Inflammatory macrophage treated with lipopolysaccharide for 4 hours (primary cell): ENCODE measurements at regions not wholly inside any gene's neighbourhood (a gene's known extent, or its start where the extent isn't known, plus 50 kb on each side); places are given as distances from the start of the nearest gene placed in this dataset.

Experiments
- DNase-seq: peaks from one replicate; pipeline ENCODE4 v3.0.0-alpha.2; 2020

- peak; percentile 90 for DNase-seq
Observed at GRCh38 chr6:105810105-105810921, 275.8 kb upstream of the PRDM1 start.

DNA sequence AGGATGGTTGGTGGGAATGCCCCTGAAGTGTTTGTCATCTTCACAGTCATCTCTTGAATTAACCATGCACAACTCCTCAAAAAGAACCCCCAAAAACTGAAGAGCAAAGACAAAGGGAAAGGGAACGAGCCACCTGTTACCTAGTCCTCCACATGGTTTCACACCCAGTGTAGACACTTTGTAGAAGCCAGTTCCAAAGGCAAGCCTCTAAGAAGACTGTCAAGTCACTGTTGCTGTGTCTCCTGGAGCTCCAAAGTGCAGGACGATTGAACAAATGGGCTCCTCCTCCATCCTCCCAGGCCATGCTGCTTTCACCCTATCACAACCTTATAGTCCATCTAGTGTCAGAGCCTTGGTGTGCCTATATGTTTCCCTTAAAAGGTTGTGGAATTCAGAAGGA lies 277.6 kb upstream of the PRDM1 start:
- no peak for DNase-seq

- no peak for DNase-seq
Observed at GRCh38 chr6:105807905-105808304, 278.2 kb upstream of the PRDM1 start.

DNA sequence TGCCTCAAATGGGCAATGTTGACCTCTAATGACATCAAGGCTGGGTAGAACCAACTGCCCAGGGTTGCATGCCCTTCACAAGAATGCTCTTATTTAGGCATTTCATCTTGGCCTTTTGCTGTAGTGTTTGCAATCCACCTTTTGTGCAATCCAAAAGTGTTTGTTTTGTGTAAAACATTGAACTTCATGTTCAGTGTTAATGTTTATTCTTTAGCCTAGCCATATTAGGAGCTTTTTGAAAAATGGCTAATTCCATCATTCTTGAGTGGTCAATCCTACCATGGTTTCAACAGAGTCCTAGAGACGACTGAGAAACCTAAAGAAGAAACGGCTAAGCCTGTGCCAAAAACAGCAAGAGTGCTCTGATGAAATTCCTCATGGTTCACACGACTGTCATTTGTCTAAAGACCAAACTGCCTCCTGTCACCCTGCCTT lies 279.6 kb upstream of the PRDM1 start:
- no peak for DNase-seq

DNA sequence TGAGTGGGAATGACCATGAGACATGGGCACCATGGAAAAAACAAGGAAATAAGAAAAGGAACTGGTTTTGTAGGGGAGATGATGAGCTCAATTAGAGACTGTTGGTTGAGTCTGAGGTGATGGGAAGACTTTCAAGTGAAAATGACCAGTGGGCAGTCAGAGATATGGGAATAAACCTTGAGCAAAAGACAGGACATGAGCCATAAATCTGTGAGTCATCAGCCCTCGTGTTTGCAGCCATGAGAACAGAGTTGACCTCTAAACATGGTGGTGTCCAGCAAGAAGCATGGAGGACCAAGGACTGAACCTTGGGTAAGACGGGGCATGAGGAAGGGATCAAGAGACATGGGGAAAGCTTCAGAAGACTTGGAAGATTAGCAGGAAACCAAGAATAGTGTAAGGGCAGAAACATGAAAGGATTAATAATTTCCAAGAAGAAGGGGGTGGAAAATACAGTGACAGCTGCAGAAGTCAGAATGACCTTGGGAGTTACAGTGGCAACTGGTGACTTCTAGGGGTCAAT lies 280.6 kb upstream of the PRDM1 start:
- DNase-seq, result peak; percentile 92

DNA sequence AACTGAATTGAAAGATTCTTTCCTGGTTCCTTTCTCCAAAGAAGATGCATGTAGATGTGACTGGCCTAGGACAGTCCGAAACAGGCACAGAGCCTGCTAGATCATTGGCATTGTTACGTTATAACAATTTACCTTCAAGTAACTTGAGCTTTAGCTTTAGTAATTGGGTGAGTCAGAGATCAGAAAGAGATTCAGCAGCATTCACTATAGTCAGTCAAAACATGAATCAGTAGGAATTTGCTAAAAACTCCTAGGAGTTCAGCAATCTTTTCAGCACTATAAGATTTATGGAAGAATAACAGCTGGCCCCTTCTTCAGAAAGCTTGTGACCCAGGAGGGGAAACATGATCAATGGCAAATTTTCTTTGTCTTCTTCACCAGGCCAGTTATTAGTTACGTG lies 281.7 kb upstream of the PRDM1 start:
- no peak for DNase-seq

GRCh38 chr6:105804000-105804399 lies 282.1 kb upstream of the PRDM1 start:
- no peak for DNase-seq

DNA sequence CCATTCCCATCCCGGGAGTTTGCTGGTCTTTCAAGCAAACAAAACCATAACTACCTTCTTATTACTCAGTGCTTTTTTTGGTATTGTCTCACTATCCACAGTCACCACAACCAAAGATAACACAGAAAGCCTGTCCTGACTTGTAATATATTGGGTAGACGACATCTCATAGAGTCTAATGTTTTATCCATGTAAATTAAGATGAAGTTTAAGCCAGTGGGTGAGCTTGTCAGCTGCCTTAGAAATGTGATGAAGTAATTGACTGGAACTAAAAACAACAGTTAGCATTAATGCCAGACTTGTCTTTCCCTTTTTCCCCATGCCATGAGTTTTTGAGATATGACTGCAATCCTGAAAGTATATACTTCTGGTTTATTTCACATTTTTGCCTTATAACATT lies 282.7 kb upstream of the PRDM1 start:
- DNase-seq, result peak; percentile 62

DNA sequence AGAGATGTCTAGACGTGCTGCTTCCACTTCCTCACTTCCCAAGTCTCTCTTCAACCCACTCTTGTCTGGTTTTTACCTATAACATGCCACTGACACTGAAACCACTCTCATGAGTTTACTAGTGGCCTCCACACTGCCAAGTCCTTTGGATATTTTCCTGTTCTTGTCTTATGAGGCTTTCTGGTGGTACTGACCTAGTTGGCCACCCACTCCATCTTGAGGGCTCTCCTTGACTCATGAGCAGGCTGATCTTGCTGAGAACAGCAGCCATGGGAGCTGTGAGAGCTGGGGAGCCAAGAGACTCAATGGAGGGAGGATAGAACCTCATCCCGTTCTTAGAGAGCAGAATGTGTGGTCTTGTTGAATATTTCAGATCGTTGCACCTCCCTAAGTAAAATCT lies 283.4 kb upstream of the PRDM1 start:
- DNase-seq, result peak; percentile 66

DNA sequence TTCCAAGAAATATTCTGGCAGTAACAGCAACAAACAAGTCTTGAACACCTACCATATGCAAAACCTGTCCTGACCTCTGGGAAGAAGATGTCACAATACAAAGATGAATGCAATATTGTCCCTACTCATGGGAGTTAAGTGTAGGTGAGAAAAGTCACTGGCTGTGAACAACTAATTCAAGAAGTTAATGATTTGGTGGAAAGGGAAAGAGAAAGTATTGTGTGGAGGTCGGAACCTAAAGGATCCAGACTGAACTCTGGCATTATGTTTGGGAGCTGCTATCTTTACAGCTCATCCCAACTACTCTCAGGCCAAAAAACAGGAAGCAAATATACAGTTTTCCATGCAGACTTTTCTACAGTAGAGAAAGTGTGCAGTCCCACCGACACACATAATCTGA lies 285.3 kb upstream of the PRDM1 start:
- no peak for DNase-seq

GRCh38 chr6:105800398-105800797 lies 285.7 kb upstream of the PRDM1 start:
- no peak for DNase-seq

DNA sequence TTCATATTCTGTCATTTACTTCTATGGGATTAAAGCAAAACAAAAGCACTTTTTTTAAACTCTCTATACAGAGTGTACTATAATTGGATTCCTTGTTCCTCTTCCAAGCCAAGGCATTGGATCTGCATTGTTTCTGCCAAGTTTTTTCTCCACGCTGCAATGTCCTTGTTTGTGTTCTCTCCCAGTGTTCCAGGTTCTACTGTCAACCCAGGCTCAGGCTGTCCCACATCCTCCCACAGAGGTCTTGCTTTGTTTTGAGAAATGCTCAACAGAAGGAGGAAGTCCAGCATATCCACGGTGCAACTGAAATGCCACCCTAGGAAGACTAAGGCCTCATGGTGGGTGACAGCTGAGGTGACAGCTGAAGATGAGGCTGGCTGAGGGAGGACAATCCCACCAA lies 287.1 kb upstream of the PRDM1 start:
- DNase-seq, result peak; percentile 69

DNA sequence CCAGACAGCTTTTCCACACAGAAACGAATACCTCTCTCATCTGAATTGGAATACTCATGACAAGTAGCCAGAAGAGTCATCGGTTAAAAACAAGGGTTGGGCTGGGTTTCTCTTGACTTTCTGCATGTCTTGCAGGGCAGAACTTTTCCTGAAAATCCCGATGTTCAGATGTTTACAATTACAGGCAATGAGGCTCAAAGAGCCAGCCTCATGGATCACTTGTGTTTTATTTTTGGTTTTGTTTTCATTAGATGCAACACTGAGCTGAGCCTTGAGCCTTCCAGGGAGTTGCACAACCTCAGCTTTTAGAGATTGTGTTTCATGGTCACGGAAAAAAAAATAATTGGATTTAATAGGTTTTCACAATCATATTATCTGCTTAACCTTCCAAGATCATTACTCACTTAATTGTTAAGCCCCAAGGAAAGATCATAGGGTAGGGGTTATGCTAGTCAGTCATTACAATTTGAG lies 288.1 kb upstream of the PRDM1 start:
- peak; percentile 83 for DNase-seq

DNA sequence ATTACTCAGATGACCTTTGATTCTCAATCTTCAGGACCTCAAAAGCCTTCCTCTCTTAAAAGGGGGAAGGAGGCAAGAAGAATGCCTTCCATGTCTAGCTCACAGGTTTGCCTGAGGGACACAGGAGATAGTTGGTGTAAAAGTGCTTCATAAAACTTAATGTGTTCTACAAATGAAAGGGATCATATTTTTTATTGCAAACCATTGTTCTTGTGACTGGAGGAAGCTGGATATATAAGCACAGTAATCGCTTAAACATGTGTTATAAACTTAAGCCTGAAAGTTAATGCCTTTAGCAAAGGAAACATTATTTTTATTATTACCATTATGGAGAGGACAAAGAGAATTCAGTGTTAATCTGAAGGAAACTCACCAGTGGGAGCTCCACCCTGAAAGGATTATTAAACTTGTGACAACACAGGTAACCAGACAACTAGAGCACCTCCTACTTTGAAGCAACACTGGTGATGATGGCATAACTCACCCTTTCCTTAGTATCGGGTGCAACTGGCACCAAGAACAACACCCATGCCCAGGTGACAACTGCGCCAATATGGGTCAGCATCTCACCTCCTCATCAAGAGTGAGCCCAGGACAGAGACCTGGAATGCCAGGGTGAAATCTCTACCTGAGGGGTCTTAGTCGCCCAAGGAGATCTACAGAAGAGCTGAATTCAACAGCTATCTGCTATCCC lies 288.7 kb upstream of the PRDM1 start:
- DNase-seq, result no peak

DNA sequence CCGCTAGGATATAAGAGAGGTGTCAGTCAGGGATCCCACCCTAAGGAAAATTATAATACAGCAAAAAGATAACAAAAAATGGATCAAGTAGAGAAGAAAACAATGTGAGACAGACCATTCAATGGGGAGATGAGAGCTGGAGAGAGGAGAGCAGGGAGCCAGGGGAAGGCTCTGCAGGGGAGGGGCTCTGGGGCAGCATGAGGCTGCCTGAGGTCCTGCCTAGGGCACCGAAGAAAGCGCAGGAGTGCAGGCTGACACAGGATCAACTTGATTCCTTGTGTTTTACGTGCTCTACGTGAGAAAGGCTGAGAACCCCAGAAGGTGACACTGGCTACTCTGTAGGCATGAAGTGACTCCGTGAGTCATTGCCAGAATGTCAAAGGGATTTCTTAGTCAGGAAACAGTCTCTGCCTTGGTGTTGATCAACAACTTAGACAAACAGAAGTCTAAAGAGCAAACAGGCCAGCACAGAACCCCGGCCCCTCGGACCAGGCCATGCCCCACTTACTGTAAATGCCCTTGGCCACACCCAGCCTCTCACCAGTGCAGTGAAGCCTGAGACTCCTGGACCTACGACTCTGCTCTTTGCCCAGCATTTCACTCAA lies 290.1 kb upstream of the PRDM1 start:
- peak; percentile 87 for DNase-seq

GRCh38 chr6:105795366-105795765 lies 290.8 kb upstream of the PRDM1 start:
- DNase-seq, result no peak

- DNase-seq, result peak; percentile 86
Observed at GRCh38 chr6:105794870-105795269, 291.3 kb upstream of the PRDM1 start.

- DNase-seq, result peak; percentile 92
Observed at GRCh38 chr6:105794239-105794638, 291.9 kb upstream of the PRDM1 start.

DNA sequence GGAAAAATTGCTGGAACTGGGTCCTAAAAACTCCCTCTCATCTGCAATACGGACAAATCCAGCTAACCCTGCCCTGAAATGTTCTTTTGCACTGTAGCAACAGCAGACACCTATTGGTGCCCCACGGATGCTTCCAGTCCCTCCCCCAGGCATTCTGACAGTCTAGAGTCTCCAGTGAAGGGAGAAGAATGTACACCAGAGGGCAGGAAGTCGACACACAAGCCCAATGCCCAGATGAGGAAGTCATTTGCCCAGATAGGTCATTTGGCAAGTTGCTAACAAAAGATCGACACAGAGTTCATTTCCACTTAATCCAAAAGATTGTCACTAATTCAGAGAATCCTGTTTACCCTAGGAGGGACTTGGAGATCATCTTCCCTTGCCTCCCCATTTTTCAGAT lies 293.0 kb upstream of the PRDM1 start:
- DNase-seq, result peak; percentile 90

GRCh38 chr6:105791583-105792318 lies 294.4 kb upstream of the PRDM1 start:
- DNase-seq, result peak; percentile 97

GRCh38 chr6:105791179-105791578 lies 295.0 kb upstream of the PRDM1 start:
- no peak for DNase-seq

DNA sequence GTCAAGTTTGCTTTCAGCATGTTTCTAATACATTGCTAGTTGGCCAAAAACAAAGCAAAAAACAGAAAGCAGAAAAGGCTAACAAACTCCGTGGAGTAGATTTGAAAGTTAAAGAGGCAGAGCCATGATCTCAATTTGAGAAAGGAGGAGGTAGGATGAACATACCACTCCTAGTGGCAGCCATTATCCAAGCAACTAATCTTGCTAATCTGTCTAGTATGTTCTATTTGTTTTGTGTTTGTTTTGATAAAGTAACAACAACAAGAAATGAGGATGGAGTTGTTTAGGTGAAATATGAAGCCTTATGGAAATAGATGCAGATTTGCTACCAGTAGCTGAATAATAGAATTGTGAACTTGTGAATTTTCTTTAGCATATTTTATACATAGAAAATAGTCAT lies 295.5 kb upstream of the PRDM1 start:
- DNase-seq, result no peak

DNA sequence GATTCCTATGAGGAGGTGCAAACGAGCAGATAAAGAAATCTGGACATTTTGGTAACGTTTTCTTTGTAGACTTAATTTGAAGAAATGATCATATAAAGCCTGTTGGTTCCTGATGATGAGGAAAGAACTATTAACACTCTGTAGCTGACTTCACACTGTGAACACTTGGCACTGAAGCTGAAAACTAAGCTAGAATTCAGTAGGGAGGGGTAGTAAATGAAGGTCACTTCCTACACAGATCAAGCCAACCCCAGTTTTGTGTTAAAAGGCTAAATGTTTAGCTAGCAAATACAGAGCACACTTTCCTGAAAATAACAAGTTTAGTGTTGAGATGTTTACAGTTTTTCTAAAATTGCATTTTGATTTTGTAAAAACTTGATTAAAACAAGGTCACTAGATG lies 296.2 kb upstream of the PRDM1 start:
- no peak for DNase-seq
